IMR-90 (cell line): ENCODE measurements at regions not wholly inside any gene's neighbourhood (a gene's known extent, or its start where the extent isn't known, plus 50 kb on each side); places are given as distances from the start of the nearest gene placed in this dataset.

Source experiments
- ATAC-seq: fragments of 200-7000 bp; cut with Tn5 transposase; 2 replicates; pipeline ENCODE4 v1.9.1; 2020; ENCODE audit warnings: low read depth, mild to moderate bottlenecking, moderate library complexity
- BruUV-seq: library from RNA; stranded (reverse); fragments of 400-500 nt; replicated peaks from 2 replicates; lab custom pipeline; 2021; lab: Mats Ljungman, UMichigan
- CTCF ChIA-PET: fragments of 300-600 bp; formaldehyde crosslinking; extraction: SDS; loops from one replicate; lab custom pipeline; 2021; ENCODE audit warnings: antibody characterized with exemption; lab: Yijun Ruan, JAX
- POLR2A ChIA-PET: fragments of 300-600 bp; sonication (Branson Sonifier 250); formaldehyde crosslinking; loops from one replicate; lab custom pipeline; 2022; ENCODE audit warnings: antibody characterized with exemption; ENCODE audit not compliant: unreplicated experiment; lab: Charles Lee
- DNase-seq: peaks from one replicate; pipeline ENCODE4 v3.0.0; 2013
- H2AFZ ChIP-seq: replicated peaks from 2 replicates; pipeline ENCODE3; 2013; ENCODE audit warnings: low read length, mild to moderate bottlenecking; ENCODE audit not compliant: poor library complexity
- H2AK5ac ChIP-seq: 2 replicates; pipeline ENCODE4 v1.6.1; 2013; ENCODE audit warnings: low read depth, low read length, inconsistent platforms
- H2AK9ac ChIP-seq: replicated peaks from 2 replicates; pipeline ENCODE3; 2013; ENCODE audit warnings: mild to moderate bottlenecking, low read depth, low read length, moderate library complexity; ENCODE audit not compliant: poor library complexity
- H2BK120ac ChIP-seq: 2 replicates; pipeline ENCODE4 v1.6.1; 2013; ENCODE audit warnings: low read depth, low read length, inconsistent platforms
- H2BK15ac ChIP-seq: 3 replicates; pipeline ENCODE4 v1.6.1; 2013; ENCODE audit warnings: low read depth, low read length, inconsistent platforms
- H2BK20ac ChIP-seq: 2 replicates; pipeline ENCODE4 v1.6.1; 2013; ENCODE audit warnings: low read depth, mild to moderate bottlenecking, inconsistent platforms, low read length, moderate library complexity
- H2BK5ac ChIP-seq: 2 replicates; pipeline ENCODE4 v1.6.1; 2013; ENCODE audit warnings: mild to moderate bottlenecking, low read depth, low read length, inconsistent platforms; ENCODE audit not compliant: poor library complexity, severe bottlenecking
- H3K14ac ChIP-seq: replicated peaks from 2 replicates; pipeline ENCODE4 v1.6.1; 2013; ENCODE audit warnings: low read depth, low read length, inconsistent platforms
- H3K18ac ChIP-seq: 2 replicates; pipeline ENCODE4 v1.6.1; 2013; ENCODE audit warnings: low read depth, low read length, control low read depth
- H3K23ac ChIP-seq: 2 replicates; pipeline ENCODE4 v1.6.1; 2013; ENCODE audit warnings: low read depth, low read length, inconsistent platforms
- H3K27ac ChIP-seq: 2 replicates; pipeline ENCODE4 v1.5.1; 2013; ENCODE audit warnings: mild to moderate bottlenecking, control low read depth, low read length; ENCODE audit not compliant: insufficient read depth
- H3K27me3 ChIP-seq: 2 replicates; pipeline ENCODE4 v1.6.1; 2013; ENCODE audit warnings: low read length; ENCODE audit not compliant: control insufficient read depth, insufficient read depth
- H3K36me3 ChIP-seq: 2 replicates; pipeline ENCODE4 v1.6.1; 2013; ENCODE audit warnings: low read length, mixed read lengths; ENCODE audit not compliant: control insufficient read depth, insufficient read depth
- H3K4ac ChIP-seq: 2 replicates; pipeline ENCODE4 v1.6.1; 2013; ENCODE audit warnings: low read depth, low read length, inconsistent platforms
- H3K4me1 ChIP-seq: 2 replicates; pipeline ENCODE4 v1.6.1; 2013; ENCODE audit warnings: low read length, mixed read lengths; ENCODE audit not compliant: control insufficient read depth, insufficient read depth
- H3K4me2 ChIP-seq: 2 replicates; pipeline ENCODE4 v1.6.1; 2013; ENCODE audit warnings: low read depth, mild to moderate bottlenecking, control low read depth, low read length, moderate library complexity
- H3K4me3 ChIP-seq: 2 replicates; pipeline ENCODE4 v1.5.1; 2013; ENCODE audit warnings: low read depth, mild to moderate bottlenecking, control low read depth, low read length, moderate library complexity; ENCODE audit not compliant: insufficient read depth
- H3K56ac ChIP-seq: 2 replicates; pipeline ENCODE4 v1.6.1; 2013; ENCODE audit warnings: low read length, inconsistent platforms; ENCODE audit not compliant: insufficient read depth; ENCODE audit errors: extremely low read depth
- H3K79me1 ChIP-seq, 2 experiments: 2 replicates each; pipeline ENCODE4 v1.6.1; 2013; ENCODE audit warnings: low read length in 2 of 2, inconsistent platforms in 1 of 2, low read depth in 1 of 2
- H3K9ac ChIP-seq: 2 replicates; pipeline ENCODE4 v1.6.1; 2013; ENCODE audit warnings: low read depth, low read length, control low read depth
- H3K9me1 ChIP-seq: 2 replicates; pipeline ENCODE4 v1.6.1; 2013; ENCODE audit warnings: low read length, inconsistent platforms; ENCODE audit not compliant: insufficient read depth
- H3K9me3 ChIP-seq: 2 replicates; pipeline ENCODE4 v1.6.1; 2013; ENCODE audit warnings: low read length; ENCODE audit not compliant: control insufficient read depth, insufficient read depth
- H4K20me1 ChIP-seq: 2 replicates; pipeline ENCODE4 v1.6.1; 2013; ENCODE audit warnings: low read length, inconsistent platforms; ENCODE audit not compliant: insufficient read depth
- H4K5ac ChIP-seq: 2 replicates; pipeline ENCODE4 v1.6.1; 2013; ENCODE audit warnings: mild to moderate bottlenecking, low read depth, low read length, control low read depth
- H4K8ac ChIP-seq, 2 experiments: 2 replicates each; pipeline ENCODE4 v1.6.1; 2013; ENCODE audit warnings: low read depth in 2 of 2, low read length in 2 of 2, control low read depth in 1 of 2, inconsistent platforms in 1 of 2
- H4K91ac ChIP-seq: 2 replicates; pipeline ENCODE4 v1.6.1; 2013; ENCODE audit warnings: low read depth, low read length, inconsistent platforms; ENCODE audit not compliant: insufficient read depth
- CHD1 ChIP-seq: IDR thresholded peaks from 2 replicates; pipeline ENCODE4 v1.6.1; 2012; ENCODE audit warnings: low read depth, low read length, improper control_type of control experiment
- RFX5 ChIP-seq: IDR thresholded peaks from 2 replicates; pipeline ENCODE4 v1.8.0; 2012; ENCODE audit warnings: low read depth, mild to moderate bottlenecking, low read length, moderate library complexity
- SMC3 ChIP-seq: fragments of 150-350 bp; IDR thresholded peaks from 2 replicates; pipeline ENCODE4 v1.6.1; 2016; ENCODE audit warnings: low read depth, mild to moderate bottlenecking, antibody characterized with exemption, low read length, moderate library complexity
- dilution Hi-C: fragments of 300-500 bp; cut with HindIII; formaldehyde crosslinking; loops from one replicate; pipeline ENCODE4 v1.14.3; 2018; ENCODE audit warnings: low sequenced_read_pairs; ENCODE audit not compliant: unreplicated experiment
- in situ Hi-C: fragments of 300-500 bp; cut with MboI; formaldehyde crosslinking; loops from 3 replicates; pipeline ENCODE4 v1.14.3; 2019; ENCODE audit warnings: low sequenced_read_pairs, inconsistent platforms, mixed read lengths
- intact Hi-C: fragments of 100-400 bp; cut with micrococcal nuclease; formaldehyde crosslinking; loops from 2 replicates; pipeline ENCODE4 v1.10.0; 2022
- TF ChIP-seq, protein P1 (sequence below): conservative IDR thresholded peaks from 2 replicates; pipeline ENCODE4 v1.5.1; 2012; ENCODE audit warnings: mild to moderate bottlenecking, low read depth, low read length, improper control_type of control experiment

DNA sequence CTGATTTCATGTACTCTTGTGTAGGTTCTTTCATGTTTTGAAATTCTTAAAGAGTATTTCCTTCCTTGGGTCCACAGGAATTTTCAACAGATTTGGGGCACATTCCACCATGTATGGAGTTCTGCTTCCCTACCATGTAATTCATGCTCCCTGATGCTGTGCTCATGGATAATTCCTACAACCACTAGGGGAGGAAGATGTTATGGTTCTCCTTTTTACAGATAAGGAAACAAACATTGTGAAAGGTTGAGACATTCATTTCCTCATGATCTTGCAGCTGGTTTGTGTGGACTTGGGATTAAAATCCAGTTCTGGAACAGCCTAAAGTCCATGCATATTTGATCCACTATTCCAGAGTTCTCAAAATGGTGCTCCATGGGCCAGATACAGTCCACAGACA is 174.9 kb upstream of the FRMD4B start:
- no peak overlapping the region for H3K27ac ChIP-seq
- no peaks in the 10 kb centered on the region for H4K20me1 ChIP-seq
- no TSS peak for BruUV-seq
- no peak overlapping the region for H3K56ac ChIP-seq
- no peak overlapping the region for H2AK5ac ChIP-seq
- H4K91ac ChIP-seq, result no peak overlapping the region
- H3K18ac ChIP-seq, result no peak overlapping the region
- H2AK9ac ChIP-seq, result no peak overlapping the region
- no peak overlapping the region for H3K9ac ChIP-seq
- dilution Hi-C loops, result no loop called here
- intact Hi-C loops, result no loop called here
- ChIA-PET CTCF (no interaction called here), POLR2A (interaction anchor here (0.6 kb wide), 1 partner anchor 475 kb away, joined by 3 read pairs; no protein-coding TSS in a partner anchor)
- no peak for ATAC-seq
- H3K14ac ChIP-seq, result no peak overlapping the region
- no peak overlapping the region for H2BK20ac ChIP-seq
- H2BK5ac ChIP-seq, result no peak overlapping the region
- no peaks in the 10 kb centered on the region for H3K4me1 ChIP-seq
- TF ChIP-seq, protein P1, sequence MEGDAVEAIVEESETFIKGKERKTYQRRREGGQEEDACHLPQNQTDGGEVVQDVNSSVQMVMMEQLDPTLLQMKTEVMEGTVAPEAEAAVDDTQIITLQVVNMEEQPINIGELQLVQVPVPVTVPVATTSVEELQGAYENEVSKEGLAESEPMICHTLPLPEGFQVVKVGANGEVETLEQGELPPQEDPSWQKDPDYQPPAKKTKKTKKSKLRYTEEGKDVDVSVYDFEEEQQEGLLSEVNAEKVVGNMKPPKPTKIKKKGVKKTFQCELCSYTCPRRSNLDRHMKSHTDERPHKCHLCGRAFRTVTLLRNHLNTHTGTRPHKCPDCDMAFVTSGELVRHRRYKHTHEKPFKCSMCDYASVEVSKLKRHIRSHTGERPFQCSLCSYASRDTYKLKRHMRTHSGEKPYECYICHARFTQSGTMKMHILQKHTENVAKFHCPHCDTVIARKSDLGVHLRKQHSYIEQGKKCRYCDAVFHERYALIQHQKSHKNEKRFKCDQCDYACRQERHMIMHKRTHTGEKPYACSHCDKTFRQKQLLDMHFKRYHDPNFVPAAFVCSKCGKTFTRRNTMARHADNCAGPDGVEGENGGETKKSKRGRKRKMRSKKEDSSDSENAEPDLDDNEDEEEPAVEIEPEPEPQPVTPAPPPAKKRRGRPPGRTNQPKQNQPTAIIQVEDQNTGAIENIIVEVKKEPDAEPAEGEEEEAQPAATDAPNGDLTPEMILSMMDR, result no peak
- TF ChIP-seq CHD1 (no peak), SMC3 (no peak), RFX5 (no peak)
- no peak overlapping the region for H4K5ac ChIP-seq
- no peaks in the 10 kb centered on the region for H3K79me1 ChIP-seq
- no peak overlapping the region for H3K4me3 ChIP-seq
- no peak overlapping the region for H3K23ac ChIP-seq
- in situ Hi-C loops, result no loop called here
- no peaks in the 10 kb centered on the region for H3K9me1 ChIP-seq
- no peak overlapping the region for H3K4me2 ChIP-seq
- no peak overlapping the region for H4K8ac ChIP-seq
- no peak overlapping the region for H2BK15ac ChIP-seq
- H3K27me3 ChIP-seq, result no peaks in the 10 kb centered on the region
- no peak overlapping the region for H2AFZ ChIP-seq
- no peaks in the 10 kb centered on the region for H3K9me3 ChIP-seq
- no peak overlapping the region for H3K4ac ChIP-seq
- DNase-seq, result no peak
- no peaks in the 10 kb centered on the region for H3K36me3 ChIP-seq
- no peak overlapping the region for H2BK120ac ChIP-seq
